Activated CD8-positive, alpha-beta T cell treated with anti-CD3 and anti-CD28 coated beads for 36 hours (primary cell): ENCODE measurements at regions not wholly inside any gene's neighbourhood (a gene's known extent, or its start where the extent isn't known, plus 50 kb on each side); places are given as distances from the start of the nearest gene placed in this dataset.

Source experiments
- ATAC-seq: fragments of 200-7000 bp; cut with Tn5 transposase; one replicate; pipeline ENCODE4 v1.10.0; 2021; ENCODE audit warnings: mild to moderate bottlenecking, moderate library complexity
- CTCF ChIA-PET: fragments of 350-600 bp; sonication (Branson Sonifier 250); formaldehyde crosslinking; loops from one replicate; lab custom pipeline; 2021; ENCODE audit warnings: antibody characterized with exemption; lab: Charles Lee
- POLR2A ChIA-PET: fragments of 350-600 bp; sonication (Branson Sonifier 250); formaldehyde crosslinking; loops from one replicate; lab custom pipeline; 2021; ENCODE audit warnings: antibody characterized with exemption; lab: Charles Lee
- DNase-seq: peaks from one replicate; pipeline ENCODE4 v3.0.0-alpha.2; 2020
- H3K27ac Mint-ChIP-seq: one replicate; pipeline ENCODE4 v1.8.0; 2021; ENCODE audit warnings: mild to moderate bottlenecking, mixed read lengths
- H3K27me3 Mint-ChIP-seq: one replicate; pipeline ENCODE4 v1.8.0; 2021; ENCODE audit warnings: mixed read lengths
- H3K36me3 Mint-ChIP-seq: one replicate; pipeline ENCODE4 v1.8.0; 2021; ENCODE audit warnings: low read depth, mixed read lengths
- H3K4me1 Mint-ChIP-seq: one replicate; pipeline ENCODE4 v1.8.0; 2021; ENCODE audit warnings: low read depth, mixed read lengths
- H3K4me3 Mint-ChIP-seq: one replicate; pipeline ENCODE4 v1.8.0; 2021; ENCODE audit warnings: mild to moderate bottlenecking, moderate library complexity, mixed read lengths
- H3K9me3 Mint-ChIP-seq: one replicate; pipeline ENCODE4 v1.8.0; 2021; ENCODE audit warnings: mixed read lengths
- CTCF ChIP-seq: fragments of 200-600 bp; IDR thresholded peaks from one replicate; pipeline ENCODE4 v1.8.0; 2022; ENCODE audit warnings: antibody characterized with exemption, mild to moderate bottlenecking
- intact Hi-C: fragments of 100-400 bp; cut with micrococcal nuclease; formaldehyde crosslinking; loops from one replicate; pipeline ENCODE4 v1.10.0; 2022

DNA sequence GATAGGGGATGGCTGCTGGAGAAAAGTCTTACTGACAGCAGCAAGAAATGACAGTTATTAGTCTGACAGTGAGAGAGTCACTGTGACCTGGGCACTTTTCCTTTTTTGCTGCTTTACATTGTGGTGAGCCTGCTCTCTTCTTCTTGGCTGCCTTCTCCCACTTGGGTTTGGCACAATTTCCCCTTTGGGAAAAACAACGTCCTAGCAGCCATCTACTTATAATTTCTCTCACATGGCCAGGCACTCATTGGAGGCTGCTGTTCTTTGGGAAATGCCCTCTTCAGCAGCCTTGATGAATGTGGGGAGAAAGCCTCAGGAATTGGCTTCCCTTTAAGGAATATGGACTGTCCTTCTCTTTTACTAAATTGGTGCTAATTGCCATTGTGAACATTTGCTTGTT is 60.4 kb upstream of the SLC1A4 start:
- no peak overlapping the region for H3K27ac Mint-ChIP-seq
- DNase-seq = no peak
- POLR2A ChIA-PET = no interaction called here
- no peaks in the 10 kb centered on the region for H3K36me3 Mint-ChIP-seq
- intact Hi-C loops = loop anchor here (10.0 kb wide), 1 partner anchor 636 kb away; no protein-coding TSS in a partner anchor
- peaks cover 13% of the 10 kb centered on the region for H3K9me3 Mint-ChIP-seq
- no peaks in the 10 kb centered on the region for H3K4me1 Mint-ChIP-seq
- H3K27me3 Mint-ChIP-seq = peaks cover 4% of the 10 kb centered on the region
- CTCF ChIA-PET = interaction anchor here (2.7 kb wide), 1 partner anchor 11 kb away, joined by 13 read pairs; no protein-coding TSS in a partner anchor
- TF ChIP-seq CTCF = no peak
- H3K4me3 Mint-ChIP-seq = no peak overlapping the region
- ATAC-seq = no peak

- ATAC-seq (no peak), DNase-seq (no peak)
- TF ChIP-seq CTCF = no peak
- CTCF ChIA-PET = no interaction called here
- Mint-ChIP-seq H3K4me1 (no peaks in the 10 kb centered on the region), H3K4me3 (no peak overlapping the region), H3K27me3 (peaks cover 8% of the 10 kb centered on the region), H3K36me3 (no peaks in the 10 kb centered on the region), H3K9me3 (peaks cover 13% of the 10 kb centered on the region), H3K27ac (no peak overlapping the region)
- intact Hi-C loops = loop anchor here (10.0 kb wide), 1 partner anchor 635 kb away; no protein-coding TSS in a partner anchor
- POLR2A ChIA-PET = no interaction called here
Observed at GRCh38 chr2:64929333-64929732, 59.9 kb upstream of the SLC1A4 start.

DNA sequence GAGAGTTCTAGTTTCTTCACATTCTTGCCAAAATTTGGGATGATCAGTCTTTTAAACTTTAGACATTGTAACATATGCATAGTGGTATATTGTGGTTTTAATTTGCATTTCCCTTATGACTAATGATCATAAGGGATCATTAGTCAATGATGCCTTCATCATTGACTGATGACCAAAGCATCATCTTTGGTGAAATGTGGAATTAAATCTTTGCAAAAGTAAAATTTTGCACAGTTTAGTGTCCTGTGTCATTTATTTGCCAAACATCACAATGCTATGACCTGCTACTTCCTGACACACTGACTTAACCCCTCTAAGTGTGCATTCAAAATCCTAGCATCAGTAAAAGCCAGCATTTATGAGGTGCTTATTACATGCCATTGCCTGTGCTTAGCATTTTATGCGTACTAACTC is 58.9 kb upstream of the SLC1A4 start:
- ChIA-PET CTCF (no interaction called here), POLR2A (no interaction called here)
- H3K4me3 Mint-ChIP-seq = no peak overlapping the region
- peaks cover 8% of the 10 kb centered on the region for H3K27me3 Mint-ChIP-seq
- no peaks in the 10 kb centered on the region for H3K36me3 Mint-ChIP-seq
- DNase-seq = no peak
- intact Hi-C loops = no loop called here
- no peaks in the 10 kb centered on the region for H3K4me1 Mint-ChIP-seq
- no peak for TF ChIP-seq CTCF
- peaks cover 13% of the 10 kb centered on the region for H3K9me3 Mint-ChIP-seq
- ATAC-seq = no peak
- H3K27ac Mint-ChIP-seq = no peak overlapping the region

DNA sequence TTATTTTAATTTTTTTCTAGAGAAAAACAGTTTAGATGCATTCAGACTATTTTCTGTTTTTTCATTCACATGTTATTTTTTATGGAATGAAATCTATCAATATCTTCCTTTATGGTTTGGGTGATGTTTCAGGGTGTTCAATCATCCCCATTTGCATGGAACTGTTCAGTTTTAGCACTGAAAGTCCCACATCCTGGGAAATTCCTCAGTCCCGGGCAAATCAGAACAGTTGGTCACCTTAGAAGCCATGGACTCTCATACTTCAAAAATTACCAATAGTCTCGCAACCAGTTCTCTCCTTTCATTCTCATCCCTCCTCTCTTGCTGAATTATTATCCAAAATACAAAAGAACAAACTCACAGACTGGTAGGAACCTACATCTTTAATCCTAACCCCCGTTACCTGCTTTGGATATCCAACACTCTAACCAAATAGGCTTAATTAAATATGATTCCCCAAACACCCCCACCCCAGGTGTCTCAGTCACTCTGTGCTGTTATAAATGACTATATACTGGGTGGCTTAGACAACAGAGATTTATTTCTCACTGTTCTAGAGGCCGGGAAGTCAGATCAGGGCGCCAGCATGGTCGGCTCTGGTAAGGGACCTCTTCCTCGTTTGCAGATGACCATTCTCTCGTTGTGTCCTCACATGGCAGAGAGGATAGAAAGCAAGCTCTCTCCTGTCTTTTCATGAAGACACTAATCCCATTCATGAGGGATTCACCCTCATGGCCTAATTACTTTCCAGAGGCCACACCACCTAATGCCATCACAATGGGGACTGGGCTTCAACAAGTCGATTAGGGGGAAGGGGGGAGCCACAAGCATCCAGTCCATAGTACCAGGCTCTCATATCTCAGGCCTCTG is 57.7 kb upstream of the SLC1A4 start:
- POLR2A ChIA-PET = no interaction called here
- Mint-ChIP-seq H3K36me3 (no peaks in the 10 kb centered on the region), H3K9me3 (peaks cover 18% of the 10 kb centered on the region), H3K4me3 (no peak overlapping the region), H3K27me3 (peaks cover 8% of the 10 kb centered on the region), H3K4me1 (no peaks in the 10 kb centered on the region), H3K27ac (no peak overlapping the region)
- DNase-seq (no peak), ATAC-seq (no peak)
- intact Hi-C loops = no loop called here
- CTCF ChIA-PET = interaction anchor here (0.8 kb wide), 1 partner anchor 14 kb away, joined by 3 read pairs; no protein-coding TSS in a partner anchor
- TF ChIP-seq CTCF = no peak

GRCh38 chr2:64932116-64932370 is 57.2 kb upstream of the SLC1A4 start:
- Mint-ChIP-seq H3K27ac (no peak overlapping the region), H3K4me1 (no peaks in the 10 kb centered on the region), H3K27me3 (peaks cover 8% of the 10 kb centered on the region), H3K4me3 (no peak overlapping the region), H3K36me3 (no peaks in the 10 kb centered on the region), H3K9me3 (peaks cover 16% of the 10 kb centered on the region)
- no peak for ATAC-seq
- ChIA-PET POLR2A (no interaction called here), CTCF (interaction anchor here (0.8 kb wide), 1 partner anchor 14 kb away, joined by 3 read pairs; no protein-coding TSS in a partner anchor)
- no peak for TF ChIP-seq CTCF
- no peak for DNase-seq
- intact Hi-C loops = no loop called here
